ENCODE measurements at regions not wholly inside any gene's neighbourhood (a gene's known extent, or its start where the extent isn't known, plus 50 kb on each side); places are given as distances from the start of the nearest gene placed in this dataset.
A peak's percentile ranks its signal among the peaks of the same experiment; 100 is the strongest.

DNA sequence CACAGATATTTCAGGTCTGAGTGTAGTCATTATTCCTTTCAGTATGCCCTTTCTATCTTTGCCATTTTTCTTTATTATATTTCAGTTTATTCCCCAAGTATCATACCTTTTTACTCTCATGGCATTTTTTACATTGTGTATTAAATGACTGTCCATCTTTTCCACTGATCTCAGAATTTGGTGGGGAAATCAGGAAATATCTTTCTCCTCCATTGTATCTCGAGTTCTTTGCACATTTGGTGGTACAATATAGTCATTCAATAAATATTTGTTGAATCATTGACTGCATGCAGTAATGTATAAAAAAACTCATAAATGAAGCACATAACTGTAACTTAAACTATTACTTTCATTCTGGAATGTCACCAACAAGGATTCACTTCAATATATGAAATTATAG lies 354.7 kb downstream of the HGF start:
- H2AFZ ChIP-seq (ENCODE audit: low read depth): no peak overlapping the region
- H3K4me2 ChIP-seq: no peak overlapping the region
- TF ChIP-seq, protein P1, sequence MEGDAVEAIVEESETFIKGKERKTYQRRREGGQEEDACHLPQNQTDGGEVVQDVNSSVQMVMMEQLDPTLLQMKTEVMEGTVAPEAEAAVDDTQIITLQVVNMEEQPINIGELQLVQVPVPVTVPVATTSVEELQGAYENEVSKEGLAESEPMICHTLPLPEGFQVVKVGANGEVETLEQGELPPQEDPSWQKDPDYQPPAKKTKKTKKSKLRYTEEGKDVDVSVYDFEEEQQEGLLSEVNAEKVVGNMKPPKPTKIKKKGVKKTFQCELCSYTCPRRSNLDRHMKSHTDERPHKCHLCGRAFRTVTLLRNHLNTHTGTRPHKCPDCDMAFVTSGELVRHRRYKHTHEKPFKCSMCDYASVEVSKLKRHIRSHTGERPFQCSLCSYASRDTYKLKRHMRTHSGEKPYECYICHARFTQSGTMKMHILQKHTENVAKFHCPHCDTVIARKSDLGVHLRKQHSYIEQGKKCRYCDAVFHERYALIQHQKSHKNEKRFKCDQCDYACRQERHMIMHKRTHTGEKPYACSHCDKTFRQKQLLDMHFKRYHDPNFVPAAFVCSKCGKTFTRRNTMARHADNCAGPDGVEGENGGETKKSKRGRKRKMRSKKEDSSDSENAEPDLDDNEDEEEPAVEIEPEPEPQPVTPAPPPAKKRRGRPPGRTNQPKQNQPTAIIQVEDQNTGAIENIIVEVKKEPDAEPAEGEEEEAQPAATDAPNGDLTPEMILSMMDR (conservative IDR thresholded peaks at IDR 0.05; ENCODE audit: low read depth, low read length): no peak

DNA sequence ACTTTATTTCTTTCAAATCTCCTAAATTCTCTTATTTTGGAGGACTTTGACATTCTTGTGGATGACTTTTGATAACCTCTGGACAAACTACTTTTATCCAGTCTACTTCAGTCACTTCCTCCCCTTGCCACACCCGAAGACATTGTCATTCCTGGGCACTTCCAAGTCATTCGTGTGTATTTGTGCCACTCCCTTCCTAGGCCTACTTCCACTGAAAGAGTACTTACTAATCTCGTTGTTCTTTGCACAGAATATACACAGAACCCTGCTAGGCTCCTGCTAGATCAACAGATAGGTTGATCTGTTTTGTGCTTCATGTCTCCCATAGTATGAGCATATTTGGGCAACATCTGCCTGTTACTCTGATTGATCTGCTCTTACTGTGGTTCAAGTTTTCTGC lies 355.4 kb downstream of the HGF start:
- H3K9ac ChIP-seq: no peak overlapping the region
- no peaks in the 10 kb centered on the region for H3K79me2 ChIP-seq (ENCODE audit: insufficient read depth, low read depth)
- no peak overlapping the region for H2AFZ ChIP-seq (ENCODE audit: low read depth)
- no peaks in the 10 kb centered on the region for H4K20me1 ChIP-seq (ENCODE audit: insufficient read depth)
- TF ChIP-seq, protein P1 (conservative IDR thresholded peaks at IDR 0.05; ENCODE audit: low read depth, low read length): no peak
- H3K4me3 ChIP-seq (IDR thresholded peaks at IDR 0.05; ENCODE audit: insufficient read depth, low read depth, low read length): no peak overlapping the region
- no peak overlapping the region for H3K27ac ChIP-seq
- H3K36me3 ChIP-seq (ENCODE audit: insufficient read depth): no peaks in the 10 kb centered on the region
- peaks cover 26% of the 10 kb centered on the region for H3K4me1 ChIP-seq (ENCODE audit: low read depth, poor library complexity, severe bottlenecking)
- no peak overlapping the region for H3K4me2 ChIP-seq
- no peaks in the 10 kb centered on the region for H3K27me3 ChIP-seq (ENCODE audit: insufficient read depth, low read depth)

More for the DNA sequence above, 354.7 kb downstream of the HGF start:
- H3K4me1 ChIP-seq (ENCODE audit: low read depth, poor library complexity, severe bottlenecking): peaks cover 18% of the 10 kb centered on the region
- H4K20me1 ChIP-seq (ENCODE audit: insufficient read depth): no peaks in the 10 kb centered on the region
- no peak overlapping the region for H3K9ac ChIP-seq
- H3K36me3 ChIP-seq (ENCODE audit: insufficient read depth): no peaks in the 10 kb centered on the region
- H3K27ac ChIP-seq: no peak overlapping the region
- H3K79me2 ChIP-seq (ENCODE audit: insufficient read depth, low read depth): no peaks in the 10 kb centered on the region
- H3K27me3 ChIP-seq (ENCODE audit: insufficient read depth, low read depth): no peaks in the 10 kb centered on the region
- H3K4me3 ChIP-seq (IDR thresholded peaks at IDR 0.05; ENCODE audit: insufficient read depth, low read depth, low read length): no peak overlapping the region

DNA sequence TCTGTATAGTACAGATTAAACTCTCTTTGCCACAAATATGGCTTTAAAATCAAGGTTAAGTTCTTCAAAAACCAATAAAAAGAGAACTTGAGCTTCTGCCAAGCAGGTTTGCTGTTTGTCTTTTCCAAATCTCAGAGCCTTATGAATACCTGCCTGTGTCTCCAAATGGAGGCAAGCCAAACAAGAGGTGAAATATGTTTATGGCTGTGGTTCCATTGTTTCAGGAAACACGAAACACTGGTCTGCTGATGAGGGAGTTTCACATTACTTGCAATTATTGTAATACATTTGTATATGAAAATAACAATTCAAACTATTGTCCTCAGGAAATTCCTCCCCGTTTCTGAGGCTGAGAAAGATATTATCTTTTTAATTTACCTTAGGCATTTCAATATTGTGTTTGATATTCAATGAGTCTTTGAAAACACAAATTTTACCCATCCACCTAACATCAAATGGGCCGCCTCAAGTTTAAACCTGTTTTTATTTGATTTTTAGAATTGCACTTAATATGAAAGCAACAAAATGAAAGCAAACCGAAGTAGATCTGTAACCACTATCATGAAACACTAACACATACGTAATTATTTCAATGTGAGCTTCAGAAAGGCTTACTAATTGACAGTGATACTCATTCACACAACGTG lies 359.3 kb downstream of the HGF start:
- Histone ChIP-seq H2AFZ (ENCODE audit: low read depth) (peak overlapping the region; percentile 53), H3K4me3 (IDR thresholded peaks at IDR 0.05; ENCODE audit: insufficient read depth, low read depth, low read length) (no peak overlapping the region), H3K4me2 (peak overlapping the region; percentile 50), H3K36me3 (ENCODE audit: insufficient read depth) (no peaks in the 10 kb centered on the region), H3K9ac (peak overlapping the region; percentile 20; the same call in 1 of the 2 replicates), H3K27me3 (ENCODE audit: insufficient read depth, low read depth) (no peaks in the 10 kb centered on the region), H3K79me2 (ENCODE audit: insufficient read depth, low read depth) (no peaks in the 10 kb centered on the region), H3K27ac (peak overlapping the region; percentile 32; the same call in 1 of the 2 replicates), H3K4me1 (ENCODE audit: low read depth, poor library complexity, severe bottlenecking) (peaks cover 28% of the 10 kb centered on the region), H4K20me1 (ENCODE audit: insufficient read depth) (no peaks in the 10 kb centered on the region)
- TF ChIP-seq, protein P1 (conservative IDR thresholded peaks at IDR 0.05; ENCODE audit: low read depth, low read length): no peak

DNA sequence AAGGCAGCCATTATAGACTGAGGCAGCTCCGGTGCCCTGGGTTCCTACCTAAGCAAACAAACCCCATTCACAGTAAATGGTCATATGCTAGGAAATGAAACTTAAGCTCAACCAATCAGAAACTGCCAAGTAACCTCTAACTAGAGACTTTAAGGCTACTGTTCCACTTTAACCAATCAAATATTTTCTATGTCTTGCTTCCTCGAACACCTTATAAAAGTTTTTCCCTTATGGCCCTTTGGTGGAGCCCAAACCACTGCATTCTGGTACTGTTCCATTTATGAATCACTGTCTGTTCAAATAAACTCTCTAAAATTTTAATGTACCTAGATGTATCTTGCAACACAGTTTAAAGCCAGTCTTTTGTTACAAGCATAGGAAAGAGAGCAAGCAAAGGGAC lies 361.1 kb downstream of the HGF start:
- H3K4me2 ChIP-seq: no peak overlapping the region
- H3K9ac ChIP-seq: no peak overlapping the region
- no peaks in the 10 kb centered on the region for H4K20me1 ChIP-seq (ENCODE audit: insufficient read depth)
- no peaks in the 10 kb centered on the region for H3K79me2 ChIP-seq (ENCODE audit: insufficient read depth, low read depth)
- H3K4me1 ChIP-seq (ENCODE audit: low read depth, poor library complexity, severe bottlenecking): peaks cover 28% of the 10 kb centered on the region
- TF ChIP-seq, protein P1 (conservative IDR thresholded peaks at IDR 0.05; ENCODE audit: low read depth, low read length): no peak
- no peaks in the 10 kb centered on the region for H3K36me3 ChIP-seq (ENCODE audit: insufficient read depth)
- H3K4me3 ChIP-seq (IDR thresholded peaks at IDR 0.05; ENCODE audit: insufficient read depth, low read depth, low read length): no peak overlapping the region
- H2AFZ ChIP-seq (ENCODE audit: low read depth): no peak overlapping the region
- H3K27me3 ChIP-seq (ENCODE audit: insufficient read depth, low read depth): no peaks in the 10 kb centered on the region
- H3K27ac ChIP-seq: no peak overlapping the region

Data from KMS-11 (cell line).